Endodermal cell (in vitro differentiated cells): ENCODE measurements at regions not wholly inside any gene's neighbourhood (a gene's known extent, or its start where the extent isn't known, plus 50 kb on each side); places are given as distances from the start of the nearest gene placed in this dataset.

ENCODE experiments used
- DNase-seq: peaks from one replicate; pipeline ENCODE4 v3.0.0-alpha.2; 2017
- H3K27ac ChIP-seq: 2 replicates; pipeline ENCODE4 v1.5.1; 2013; ENCODE audit warnings: mild to moderate bottlenecking, low read depth, low read length, moderate library complexity
- H3K27me3 ChIP-seq: 2 replicates; pipeline ENCODE4 v1.6.1; 2013; ENCODE audit warnings: mild to moderate bottlenecking, low read length, moderate library complexity; ENCODE audit not compliant: insufficient read depth, control insufficient read depth, poor library complexity, severe bottlenecking
- H3K36me3 ChIP-seq: 2 replicates; pipeline ENCODE4 v1.7.0; 2013; ENCODE audit warnings: mild to moderate bottlenecking, low read length, moderate library complexity; ENCODE audit not compliant: control insufficient read depth, insufficient read depth
- H3K4me1 ChIP-seq: one replicate; pipeline ENCODE4 v1.7.0; 2013; ENCODE audit warnings: low read length; ENCODE audit not compliant: control insufficient read depth, insufficient read depth
- H3K4me3 ChIP-seq: 2 replicates; pipeline ENCODE4 v1.5.1; 2013; ENCODE audit warnings: mild to moderate bottlenecking, low read length, moderate library complexity
- H3K9ac ChIP-seq: 2 replicates; pipeline ENCODE4 v1.6.1; 2013; ENCODE audit warnings: mild to moderate bottlenecking, low read length, moderate library complexity; ENCODE audit not compliant: poor library complexity, severe bottlenecking; ENCODE audit errors: extremely low read depth
- H3K9me3 ChIP-seq: 2 replicates; pipeline ENCODE4 v1.6.1; 2013; ENCODE audit warnings: mild to moderate bottlenecking, low read length, moderate library complexity; ENCODE audit not compliant: control insufficient read depth
- H3K27ac Mint-ChIP-seq: 2 replicates; pipeline ENCODE4 v1.8.0; 2020; ENCODE audit warnings: mixed read lengths
- H3K27me3 Mint-ChIP-seq: 2 replicates; pipeline ENCODE4 v1.8.0; 2021; ENCODE audit warnings: mild to moderate bottlenecking, mixed read lengths; ENCODE audit not compliant: insufficient read depth
- H3K36me3 Mint-ChIP-seq: 2 replicates; pipeline ENCODE4 v1.8.0; 2020; ENCODE audit warnings: low read depth, mixed read lengths
- H3K4me1 Mint-ChIP-seq: 2 replicates; pipeline ENCODE4 v1.8.0; 2020; ENCODE audit warnings: mixed read lengths
- H3K4me3 Mint-ChIP-seq: 2 replicates; pipeline ENCODE4 v1.8.0; 2020; ENCODE audit warnings: mild to moderate bottlenecking, moderate library complexity, mixed read lengths
- H3K9me3 Mint-ChIP-seq: 2 replicates; pipeline ENCODE4 v1.8.0; 2020; ENCODE audit warnings: mild to moderate bottlenecking, mixed read lengths
- WGBS, 2 experiments: methylation state at CpG; one replicate each; pipeline versions ENCODE4 v1.1.5 to v1.1.7; 2013; ENCODE audit warnings: missing lambda C conversion rate in 2 of 2, mixed read lengths in 1 of 2; ENCODE audit not compliant: insufficient coverage in 1 of 2, insufficient read length in 1 of 2; 5-methylcytosine and 5-hydroxymethylcytosine counted together
- TF ChIP-seq, protein P1 (sequence below): fragments of 200-600 bp; sonication (generic); conservative IDR thresholded peaks from 2 replicates; pipeline ENCODE4 v1.5.0; 2021; ENCODE audit warnings: antibody characterized with exemption, mild to moderate bottlenecking

- Mint-ChIP-seq H3K27me3 (peaks cover 8% of the 10 kb centered on the region), H3K9me3 (peaks cover 3% of the 10 kb centered on the region), H3K4me1 (peaks cover 30% of the 10 kb centered on the region), H3K27ac (no peak overlapping the region), H3K4me3 (no peak overlapping the region), H3K36me3 (no peaks in the 10 kb centered on the region)
- no peak overlapping the region for H3K27ac ChIP-seq
- H3K4me3 ChIP-seq, result no peak overlapping the region
- H3K36me3 ChIP-seq, result no peaks in the 10 kb centered on the region
- peaks cover 7% of the 10 kb centered on the region for H3K4me1 ChIP-seq
- 68 to 71% methylated on average over 2 to 4 of the region's 4 CpGs for WGBS, 2 experiments
- DNase-seq, result no peak
- no peaks in the 10 kb centered on the region for H3K27me3 ChIP-seq
- no peak overlapping the region for H3K9ac ChIP-seq
- TF ChIP-seq, protein P1, sequence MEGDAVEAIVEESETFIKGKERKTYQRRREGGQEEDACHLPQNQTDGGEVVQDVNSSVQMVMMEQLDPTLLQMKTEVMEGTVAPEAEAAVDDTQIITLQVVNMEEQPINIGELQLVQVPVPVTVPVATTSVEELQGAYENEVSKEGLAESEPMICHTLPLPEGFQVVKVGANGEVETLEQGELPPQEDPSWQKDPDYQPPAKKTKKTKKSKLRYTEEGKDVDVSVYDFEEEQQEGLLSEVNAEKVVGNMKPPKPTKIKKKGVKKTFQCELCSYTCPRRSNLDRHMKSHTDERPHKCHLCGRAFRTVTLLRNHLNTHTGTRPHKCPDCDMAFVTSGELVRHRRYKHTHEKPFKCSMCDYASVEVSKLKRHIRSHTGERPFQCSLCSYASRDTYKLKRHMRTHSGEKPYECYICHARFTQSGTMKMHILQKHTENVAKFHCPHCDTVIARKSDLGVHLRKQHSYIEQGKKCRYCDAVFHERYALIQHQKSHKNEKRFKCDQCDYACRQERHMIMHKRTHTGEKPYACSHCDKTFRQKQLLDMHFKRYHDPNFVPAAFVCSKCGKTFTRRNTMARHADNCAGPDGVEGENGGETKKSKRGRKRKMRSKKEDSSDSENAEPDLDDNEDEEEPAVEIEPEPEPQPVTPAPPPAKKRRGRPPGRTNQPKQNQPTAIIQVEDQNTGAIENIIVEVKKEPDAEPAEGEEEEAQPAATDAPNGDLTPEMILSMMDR, result no peak
- H3K9me3 ChIP-seq, result peaks cover under 1% of the 10 kb centered on the region
Observed at GRCh38 chr7:149686449-149686848, 86.9 kb downstream of the ZNF467 start.

- no peak for DNase-seq
- no peaks in the 10 kb centered on the region for H3K36me3 Mint-ChIP-seq
- no peaks in the 10 kb centered on the region for H3K27me3 ChIP-seq
- H3K27ac ChIP-seq, result no peak overlapping the region
- H3K4me3 ChIP-seq, result no peak overlapping the region
- TF ChIP-seq, protein P1, result no peak
- no peak overlapping the region for H3K27ac Mint-ChIP-seq
- H3K4me1 ChIP-seq, result peaks cover 7% of the 10 kb centered on the region
- peaks cover 5% of the 10 kb centered on the region for H3K9me3 ChIP-seq
- peaks cover 3% of the 10 kb centered on the region for H3K9me3 Mint-ChIP-seq
- peaks cover 5% of the 10 kb centered on the region for H3K27me3 Mint-ChIP-seq
- H3K4me3 Mint-ChIP-seq, result no peak overlapping the region
- H3K4me1 Mint-ChIP-seq, result peaks cover 32% of the 10 kb centered on the region
- no peaks in the 10 kb centered on the region for H3K36me3 ChIP-seq
- WGBS, 2 experiments, result 71 to 89% methylated on average over 3 of the region's 3 CpGs
- H3K9ac ChIP-seq, result no peak overlapping the region
Observed at GRCh38 chr7:149686011-149686410, 87.4 kb downstream of the ZNF467 start.

DNA sequence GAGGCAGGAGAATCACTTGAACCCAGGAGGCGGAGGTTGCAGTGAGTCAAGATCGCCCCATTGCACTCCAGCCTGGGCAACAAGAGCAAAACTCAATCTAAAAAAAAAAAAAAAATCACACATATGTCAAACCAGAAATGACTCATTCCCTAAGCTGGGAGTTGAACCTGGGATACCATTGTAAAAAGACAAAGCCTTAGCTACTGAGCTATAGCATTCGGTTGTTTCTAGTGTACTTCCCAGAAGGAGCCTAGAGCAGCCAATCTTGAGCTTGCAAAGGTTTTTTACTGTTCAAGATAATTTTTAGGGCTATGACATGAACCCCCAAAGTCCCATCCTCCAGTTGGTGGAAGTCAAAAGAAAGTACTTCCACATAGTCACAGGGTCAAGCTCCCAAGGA lies 87.9 kb downstream of the ZNF467 start:
- H3K27me3 ChIP-seq, result no peaks in the 10 kb centered on the region
- TF ChIP-seq, protein P1, result no peak
- no peak overlapping the region for H3K27ac ChIP-seq
- no peak overlapping the region for H3K4me3 ChIP-seq
- Mint-ChIP-seq H3K27ac (no peak overlapping the region), H3K4me1 (peaks cover 30% of the 10 kb centered on the region), H3K9me3 (peaks cover 7% of the 10 kb centered on the region), H3K36me3 (no peaks in the 10 kb centered on the region), H3K4me3 (no peak overlapping the region), H3K27me3 (peaks cover 2% of the 10 kb centered on the region)
- 93 to 98% methylated on average over 3 of the region's 3 CpGs for WGBS, 2 experiments
- no peak for DNase-seq
- peaks cover 7% of the 10 kb centered on the region for H3K4me1 ChIP-seq
- H3K36me3 ChIP-seq, result no peaks in the 10 kb centered on the region
- no peak overlapping the region for H3K9ac ChIP-seq
- peaks cover 11% of the 10 kb centered on the region for H3K9me3 ChIP-seq
